SHP77 treated with DMSO at 0.1 percent for 48 hours (cell line): ENCODE measurements at regions not wholly inside any gene's neighbourhood (a gene's known extent, or its start where the extent isn't known, plus 50 kb on each side); places are given as distances from the start of the nearest gene placed in this dataset.
A peak's percentile ranks its signal among the peaks of the same experiment; 100 is the strongest.

ENCODE experiments used
- DNase-seq: peaks from one replicate; lab custom pipeline; 2025; lab: John Stamatoyannopoulos, UW

GRCh38 chr13:87344176-87344575, 327.0 kb upstream of the SLITRK5 start:
- DNase-seq, result no peak

DNA sequence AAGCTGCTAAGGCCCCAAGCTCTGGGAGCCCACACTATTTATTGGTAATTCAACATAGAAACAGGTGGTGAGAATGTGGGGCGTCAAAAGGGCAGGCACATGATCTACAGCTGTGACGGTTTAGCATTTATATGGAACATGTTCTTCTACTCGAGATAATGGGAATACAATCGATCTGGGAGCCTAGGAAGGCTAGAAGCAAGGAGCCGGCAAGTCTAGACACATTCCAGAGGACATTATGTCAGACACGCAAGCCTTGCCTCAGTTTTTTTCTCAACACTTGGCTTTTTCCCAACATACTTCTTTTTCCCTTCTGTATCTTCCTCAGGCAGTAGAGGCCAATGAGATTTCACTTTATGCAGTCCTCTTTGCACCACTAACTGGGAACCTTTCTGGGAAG, 315.7 kb upstream of the SLITRK5 start:
- no peak for DNase-seq

DNA sequence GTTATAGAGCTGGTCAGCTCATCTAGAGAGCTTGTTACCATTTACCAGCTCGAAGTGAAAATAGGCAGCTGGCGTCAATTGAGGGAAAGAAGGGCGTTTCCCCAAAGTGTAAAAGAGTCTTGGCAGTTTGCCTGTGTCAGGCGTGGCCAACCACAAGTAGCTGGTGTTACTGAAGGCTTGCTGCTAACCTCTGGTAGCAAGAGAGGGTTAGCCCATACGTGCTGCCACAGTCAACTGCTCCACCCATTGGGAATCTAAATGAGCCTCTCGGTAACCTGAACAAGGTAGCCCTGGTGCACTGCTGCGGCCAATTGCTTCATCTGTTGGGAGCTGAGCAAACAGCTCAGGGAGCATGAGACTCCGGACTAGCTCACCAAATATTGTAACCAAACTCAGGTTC, 314.9 kb upstream of the SLITRK5 start:
- DNase-seq, result peak; percentile 41

GRCh38 chr13:87358319-87358718, 312.9 kb upstream of the SLITRK5 start:
- DNase-seq, result no peak

GRCh38 chr13:87361216-87361615, 310.0 kb upstream of the SLITRK5 start:
- DNase-seq, result no peak

DNA sequence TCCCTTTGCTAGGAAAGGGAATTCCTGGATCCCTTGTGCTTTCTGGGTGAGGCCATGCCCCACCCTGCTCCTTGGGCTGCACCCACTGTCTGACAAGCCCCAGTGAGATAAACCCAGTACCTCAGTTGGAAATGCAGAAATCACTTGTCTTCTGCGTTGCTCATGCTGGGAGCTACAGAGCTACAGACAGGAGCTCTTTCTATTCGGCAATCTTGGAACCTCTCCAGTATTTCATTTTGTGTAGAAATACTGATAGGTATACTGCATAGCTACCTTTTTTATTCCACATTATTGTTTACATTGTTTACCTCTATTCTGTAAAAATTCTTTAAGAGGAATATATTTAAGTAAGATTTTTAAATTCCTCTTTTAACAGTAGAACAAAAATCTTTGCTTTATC, 302.5 kb upstream of the SLITRK5 start:
- no peak for DNase-seq

- no peak for DNase-seq
Observed at GRCh38 chr13:87376081-87376480, 295.1 kb upstream of the SLITRK5 start.

DNA sequence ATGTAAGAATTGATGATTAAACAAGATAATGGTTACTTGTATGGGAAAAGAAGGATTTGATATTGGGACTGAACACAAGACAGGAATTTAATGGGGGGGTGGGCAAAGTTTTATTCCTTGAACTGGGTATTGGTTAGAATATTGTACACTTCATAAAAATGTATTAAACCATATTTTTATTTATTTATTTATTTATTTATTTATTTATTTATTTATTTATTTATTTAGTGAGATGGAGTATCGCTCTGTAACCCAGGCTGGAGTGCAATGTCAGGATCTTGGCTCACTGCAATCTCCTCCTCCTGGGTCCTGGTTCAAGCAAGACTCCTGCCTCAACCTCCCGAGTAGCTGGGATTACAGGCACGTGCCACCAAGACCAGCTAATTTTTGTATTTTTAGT, 287.1 kb upstream of the SLITRK5 start:
- no peak for DNase-seq

GRCh38 chr13:87393358-87393757, 277.8 kb upstream of the SLITRK5 start:
- DNase-seq, result no peak

DNA sequence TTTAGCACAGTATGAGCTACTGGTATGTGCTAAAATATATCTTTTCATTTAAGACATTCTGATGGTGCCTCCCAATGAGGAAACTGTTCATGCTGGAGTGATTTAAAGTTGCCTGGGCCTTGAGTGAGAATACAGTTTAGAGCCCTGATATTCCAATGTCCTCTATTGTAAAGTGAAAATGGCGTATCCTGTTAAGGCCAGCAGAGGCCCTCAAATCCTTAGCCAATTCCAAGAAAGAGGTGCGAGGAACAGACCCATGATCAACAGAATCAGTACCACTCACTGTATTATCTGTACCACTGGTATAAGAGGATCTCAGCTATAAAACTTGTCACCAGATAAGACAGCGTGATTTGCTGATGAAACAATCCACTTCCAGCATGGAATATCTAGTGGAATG, 273.1 kb upstream of the SLITRK5 start:
- DNase-seq, result no peak

DNA sequence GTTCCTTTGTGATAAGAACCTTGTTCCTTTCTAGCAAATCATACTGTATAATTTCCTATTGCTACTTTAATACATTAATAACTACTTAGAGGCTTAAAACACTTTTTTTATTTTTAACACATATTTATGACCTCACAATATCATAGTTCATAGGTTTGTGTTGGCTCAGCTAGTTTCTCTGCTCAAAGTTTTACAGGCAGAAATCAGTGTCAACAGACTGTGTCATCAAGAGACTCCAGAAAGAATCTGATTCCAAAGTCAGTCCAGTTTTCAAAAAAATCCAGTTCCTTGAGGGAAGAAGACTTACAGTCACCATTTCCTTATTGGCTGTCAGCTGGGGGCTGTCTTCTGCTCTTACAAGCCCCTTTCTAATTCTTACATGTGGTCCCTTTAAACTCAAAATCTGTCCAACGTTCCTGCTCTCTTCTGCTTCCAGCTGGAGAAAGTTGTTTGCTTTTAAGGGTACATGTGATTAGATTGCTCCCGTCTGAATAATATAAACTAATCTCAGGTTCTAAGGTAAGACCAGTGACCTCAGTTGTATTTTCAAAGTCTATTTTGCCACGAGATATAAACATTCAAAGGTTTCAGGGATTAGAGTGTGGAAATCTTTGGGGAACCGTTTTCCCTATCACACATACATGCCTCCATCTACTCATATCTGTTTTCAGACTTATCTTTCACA, 267.3 kb upstream of the SLITRK5 start:
- DNase-seq, result no peak

DNA sequence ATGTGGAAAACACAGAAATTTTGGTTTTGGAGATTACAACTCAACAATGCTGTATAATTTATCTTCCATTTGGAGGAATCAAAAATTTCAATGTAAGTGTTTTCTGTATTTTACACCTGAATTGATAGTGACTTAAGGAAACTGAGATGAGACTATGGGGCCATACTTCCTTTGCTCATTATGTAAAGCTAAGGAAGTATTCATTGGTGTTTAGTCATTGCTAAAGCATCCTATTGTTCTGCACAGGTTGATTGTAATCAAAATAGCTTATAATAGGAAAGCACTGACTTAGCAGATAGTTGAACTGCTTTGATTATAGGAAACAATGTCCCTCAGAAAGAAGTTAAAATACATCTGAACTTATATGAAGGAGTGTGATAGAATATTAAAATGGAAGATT, 244.4 kb upstream of the SLITRK5 start:
- DNase-seq, result no peak

DNA sequence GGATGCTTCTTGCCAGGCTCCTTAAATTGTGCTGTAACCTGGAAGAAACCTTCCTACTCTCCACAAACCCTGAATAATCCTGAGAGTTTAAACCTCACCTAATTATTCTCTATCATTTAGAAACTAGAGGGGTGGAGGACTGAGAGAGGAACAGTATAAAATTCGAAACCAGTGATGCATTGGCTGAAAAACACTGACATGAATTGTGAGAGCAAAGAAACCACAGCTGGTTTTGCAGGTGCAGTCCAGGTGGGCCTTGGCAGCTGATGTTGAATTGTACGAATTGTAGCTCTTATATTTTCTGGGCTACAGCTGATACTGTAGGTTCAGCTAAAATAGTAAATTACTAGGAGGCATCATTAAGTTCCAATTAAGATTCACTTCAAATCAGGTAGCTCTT, 227.0 kb upstream of the SLITRK5 start:
- peak; percentile 30 for DNase-seq

DNA sequence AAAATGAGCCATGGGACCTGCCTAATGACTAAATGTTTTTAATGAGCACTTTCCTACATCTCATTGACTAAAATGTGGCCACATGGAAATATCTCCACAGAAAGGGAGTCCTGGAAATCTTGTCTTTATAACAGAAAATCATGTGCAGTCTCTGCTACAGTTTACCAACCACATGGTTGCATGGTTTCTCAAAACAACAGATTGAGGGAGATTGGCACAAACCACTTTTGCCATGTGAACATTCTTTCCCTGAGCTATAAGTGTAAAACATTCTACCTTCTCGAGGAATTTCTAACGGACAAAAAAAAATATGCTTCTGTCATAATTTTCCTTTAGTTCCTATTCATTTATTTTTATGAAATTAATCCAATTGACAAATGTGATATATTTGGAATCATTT, 218.9 kb upstream of the SLITRK5 start:
- DNase-seq, result no peak

- DNase-seq, result no peak
Observed at GRCh38 chr13:87453244-87453643, 217.9 kb upstream of the SLITRK5 start.

DNA sequence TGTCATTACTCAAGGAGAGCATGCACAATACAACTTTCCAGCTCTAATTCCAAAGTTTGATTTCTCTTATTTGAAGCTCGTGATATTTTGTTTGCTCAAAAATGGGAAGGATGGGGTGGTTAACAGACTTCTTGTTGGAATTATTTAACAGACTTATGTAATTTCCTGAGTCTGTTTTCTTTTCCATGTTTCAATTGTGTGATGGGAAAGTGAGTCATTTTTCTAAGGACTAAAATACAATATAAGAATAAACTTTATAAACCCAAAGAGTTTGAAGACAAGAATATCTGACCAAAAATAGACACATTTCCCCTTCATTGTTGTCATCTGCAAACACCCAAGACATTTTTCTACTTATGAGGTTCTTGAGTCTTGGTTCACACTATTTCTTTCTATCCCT, 211.8 kb upstream of the SLITRK5 start:
- DNase-seq, result no peak

DNA sequence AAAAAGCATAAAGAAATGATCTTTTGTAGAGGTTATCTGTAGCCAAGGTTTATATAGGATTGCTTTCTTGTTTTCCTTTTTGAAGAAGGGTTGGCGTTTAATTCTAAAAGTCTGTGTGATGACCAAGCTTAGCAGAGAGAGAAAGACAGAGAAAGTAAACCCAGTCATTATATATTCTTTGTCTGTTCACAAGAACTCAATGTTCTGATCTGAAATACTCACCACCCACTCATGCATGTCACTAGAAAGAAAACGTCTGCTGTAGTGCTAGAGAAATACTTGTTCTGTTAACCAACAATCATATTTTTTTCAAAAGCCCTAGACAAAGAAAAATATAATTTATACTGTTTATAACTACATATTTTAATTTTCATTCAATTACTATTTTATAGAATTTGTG, 173.7 kb upstream of the SLITRK5 start:
- DNase-seq, result no peak

GRCh38 chr13:87498681-87499080, 172.5 kb upstream of the SLITRK5 start:
- DNase-seq, result no peak

DNA sequence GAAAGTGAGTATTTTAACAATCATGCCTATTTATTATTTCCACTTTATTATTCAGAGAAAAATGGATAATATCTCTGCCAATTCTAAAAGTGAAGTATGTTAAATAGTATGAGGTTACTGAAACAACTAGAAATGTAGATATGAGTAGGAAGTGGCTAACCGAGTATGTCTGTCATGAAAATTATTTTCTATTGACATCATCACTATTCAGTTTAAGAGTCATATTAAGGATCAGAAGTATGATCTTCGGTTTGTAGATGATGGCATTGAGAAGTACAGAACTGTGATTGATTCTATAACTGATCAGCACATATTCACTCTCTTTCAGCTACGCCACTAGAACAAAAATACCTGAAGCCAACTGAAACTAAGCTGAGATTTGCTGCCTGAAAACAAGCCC, 146.4 kb upstream of the SLITRK5 start:
- DNase-seq, result no peak

- DNase-seq, result no peak
Observed at GRCh38 chr13:87533776-87534175, 137.4 kb upstream of the SLITRK5 start.

- no peak for DNase-seq
Observed at GRCh38 chr13:87535911-87536310, 135.3 kb upstream of the SLITRK5 start.

GRCh38 chr13:87536499-87536898, 134.7 kb upstream of the SLITRK5 start:
- DNase-seq, result no peak

GRCh38 chr13:87536899-87537298, 134.3 kb upstream of the SLITRK5 start:
- no peak for DNase-seq

DNA sequence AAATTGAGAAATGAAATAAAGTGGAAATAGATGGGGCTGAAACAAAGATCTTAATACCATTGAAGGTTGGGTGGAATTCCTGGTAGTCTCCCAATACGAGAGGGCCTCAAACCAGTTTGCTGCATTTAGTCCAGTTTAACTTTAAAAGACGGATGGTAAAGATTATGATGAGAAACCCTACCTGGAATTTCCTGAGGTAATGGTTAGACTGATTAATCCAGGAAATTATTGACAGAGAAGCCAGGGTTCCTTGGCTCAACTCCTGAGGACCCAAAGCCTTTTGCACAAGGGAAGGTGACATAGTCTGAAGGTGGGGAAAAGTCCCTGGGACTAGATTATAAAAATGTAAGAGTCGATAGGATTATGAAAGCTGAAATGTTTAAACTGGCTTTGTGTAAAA, 133.2 kb upstream of the SLITRK5 start:
- DNase-seq, result no peak
